Stimulated activated CD8-positive, alpha-beta memory T cell treated with anti-CD3 and anti-CD28 coated beads, Interleukin-7, amount 100 ng/mL, for 48 hours (primary cell): ENCODE measurements at regions not wholly inside any gene's neighbourhood (a gene's known extent, or its start where the extent isn't known, plus 50 kb on each side); places are given as distances from the start of the nearest gene placed in this dataset.
"Not testable (repeated sequence)": the region's sequence is repeated elsewhere in the genome, so short reads cannot be mapped to it uniquely, and the experiment has no call there.

Experiments used
- DNase-seq, 2 donors: peaks; one replicate each; pipeline ENCODE4 v3.0.0-alpha.2; 2020; ENCODE audit warnings: low read depth in 1 of 2; ENCODE audit errors: extremely low read depth in 1 of 2

DNA sequence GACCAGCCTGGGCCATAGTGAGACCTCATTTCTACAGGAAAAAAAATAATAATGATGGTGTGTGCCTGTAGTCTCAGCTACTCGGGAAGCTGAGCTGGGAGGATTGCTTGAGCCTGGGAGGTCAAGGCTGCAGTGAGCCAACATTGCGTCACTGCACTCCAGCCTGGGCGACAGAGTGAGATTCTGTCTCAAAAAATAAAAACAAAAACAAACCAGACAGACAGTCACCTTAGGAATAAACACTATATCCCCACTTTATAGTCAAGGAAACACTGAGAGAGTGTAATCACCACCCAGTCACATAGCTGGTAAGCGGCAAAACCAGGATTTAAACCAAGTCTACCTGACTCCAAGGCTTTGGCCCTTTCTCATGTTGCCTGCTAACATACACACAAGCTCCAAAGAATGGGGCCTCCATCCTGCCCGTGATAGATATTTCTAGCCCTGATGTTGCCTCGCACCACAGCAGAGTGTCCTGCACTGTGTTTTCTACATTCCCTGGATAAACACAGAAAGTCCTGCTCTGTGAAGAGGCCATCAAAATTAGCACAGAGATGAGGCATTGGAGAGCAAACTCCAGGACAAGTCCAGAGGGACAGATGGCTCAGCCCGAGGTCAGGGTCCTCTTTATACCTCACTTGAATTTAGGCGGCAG, 66.1 kb upstream of the SMURF2 start:
- no peak for DNase-seq

DNA sequence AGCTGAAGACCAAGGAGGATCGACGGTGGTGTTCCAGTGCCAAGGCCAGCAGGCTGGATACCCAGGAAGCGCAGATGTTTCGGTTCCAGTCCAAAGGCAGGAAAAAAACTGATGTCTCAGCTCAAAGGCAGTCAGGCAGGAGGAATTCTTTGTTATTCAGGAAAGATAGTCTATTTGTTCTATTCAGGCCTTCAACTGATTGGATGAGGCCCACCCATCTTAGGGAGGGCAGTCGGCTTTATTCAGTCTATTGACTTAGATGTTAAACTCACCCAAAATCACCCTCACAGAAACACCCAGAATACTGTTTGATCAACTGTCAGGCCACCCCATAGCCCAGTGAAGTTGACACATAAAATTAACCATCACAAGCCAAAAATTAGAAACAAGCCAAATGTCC, 63.9 kb upstream of the SMURF2 start:
- not testable (repeated sequence) for DNase-seq

DNA sequence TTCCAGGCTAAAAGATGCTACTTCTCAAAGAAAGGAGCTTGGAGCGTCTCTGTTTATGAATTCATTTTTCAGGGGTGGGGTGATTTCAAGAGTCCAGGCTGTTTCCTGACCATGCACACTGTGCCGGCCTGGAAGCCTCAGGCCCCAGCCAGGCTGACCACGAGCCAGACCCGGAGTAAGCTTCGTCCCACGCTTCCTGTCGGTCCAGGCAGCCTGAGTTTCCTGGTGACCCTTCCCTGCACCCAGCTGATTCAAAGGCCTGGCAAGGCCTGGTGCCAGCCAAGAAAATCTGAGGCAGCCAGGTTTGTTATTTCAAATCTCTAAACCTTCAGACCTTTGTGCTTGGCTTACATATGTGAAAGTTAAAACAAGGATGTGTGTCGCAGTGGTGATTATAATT, 62.1 kb upstream of the SMURF2 start:
- DNase-seq, result not testable (repeated sequence)

DNA sequence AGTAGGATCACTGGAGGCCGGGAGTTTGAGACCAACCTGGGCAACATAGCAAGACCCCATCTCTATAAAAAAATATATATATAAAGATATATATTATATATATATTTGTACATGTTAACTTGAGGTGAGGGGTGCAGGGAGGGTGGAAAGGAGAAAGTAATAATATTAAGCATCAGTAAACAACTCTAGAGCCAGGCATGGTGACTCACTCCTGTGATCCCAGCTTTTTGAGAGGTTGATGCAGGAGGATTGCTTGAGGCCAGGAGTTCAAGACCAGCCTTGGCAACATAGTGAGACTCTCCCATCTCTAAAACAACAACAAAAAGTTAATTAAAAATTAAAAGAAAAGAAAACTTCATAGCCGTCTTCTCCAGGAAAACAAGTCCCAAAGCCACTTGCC, 61.7 kb upstream of the SMURF2 start:
- DNase-seq, result no peak

DNA sequence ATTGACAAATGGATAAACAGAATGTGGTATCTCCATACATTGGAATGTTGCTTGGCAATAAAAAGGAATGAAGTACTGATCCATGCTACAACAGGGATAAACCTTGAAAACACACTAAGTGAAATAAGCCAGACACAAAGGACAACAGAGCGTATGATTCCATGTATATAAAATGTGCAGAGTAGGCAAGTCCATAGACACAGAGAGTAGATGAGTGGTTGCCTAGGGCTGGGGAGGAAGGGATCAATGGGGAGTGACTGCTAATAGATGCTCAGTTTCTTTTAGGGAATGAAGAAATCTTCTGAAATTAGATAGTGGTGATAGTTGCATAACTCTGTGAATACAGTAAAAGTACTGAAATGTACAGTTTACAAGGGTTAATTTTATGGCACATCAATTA, 59.4 kb upstream of the SMURF2 start:
- DNase-seq, result not testable (repeated sequence)

DNA sequence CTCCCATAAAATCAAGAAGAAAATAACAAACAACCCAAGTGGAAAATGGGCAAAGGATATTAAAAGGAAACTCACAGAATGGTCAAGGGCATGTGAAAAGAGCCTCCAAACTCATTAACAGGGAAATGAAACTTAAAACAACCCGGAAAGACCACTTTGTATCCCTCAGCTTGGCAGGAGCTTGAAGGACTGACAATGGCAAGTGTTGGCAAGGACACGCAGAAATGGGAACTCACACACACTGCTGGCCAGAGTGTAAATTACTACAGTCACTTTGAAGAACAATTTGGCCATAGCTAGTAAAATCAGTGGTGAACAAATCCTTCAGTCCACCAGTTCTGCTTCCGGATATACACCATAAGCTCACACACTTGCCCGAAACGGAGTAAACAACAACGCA, 58.1 kb upstream of the SMURF2 start:
- DNase-seq, result not testable (repeated sequence)

DNA sequence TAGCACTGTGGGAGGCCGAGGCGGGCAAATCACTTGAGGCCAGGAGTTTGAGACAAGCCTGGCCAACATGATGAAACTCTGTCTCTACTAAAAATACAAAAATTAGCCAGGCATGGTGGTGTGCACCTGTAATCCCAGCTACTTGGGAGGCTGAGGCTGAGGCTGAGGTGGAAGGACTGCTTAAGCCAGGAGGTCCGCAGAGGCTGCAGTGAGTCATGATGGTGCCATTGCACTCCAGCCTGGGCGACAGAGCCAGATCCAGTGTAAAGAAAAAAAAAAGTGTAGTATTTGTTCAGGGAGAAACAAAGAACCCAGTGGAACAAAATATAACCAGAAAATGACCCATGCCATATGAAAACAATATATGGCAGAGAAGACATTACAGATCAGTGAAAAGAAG, 57.4 kb upstream of the SMURF2 start:
- not testable (repeated sequence) for DNase-seq

DNA sequence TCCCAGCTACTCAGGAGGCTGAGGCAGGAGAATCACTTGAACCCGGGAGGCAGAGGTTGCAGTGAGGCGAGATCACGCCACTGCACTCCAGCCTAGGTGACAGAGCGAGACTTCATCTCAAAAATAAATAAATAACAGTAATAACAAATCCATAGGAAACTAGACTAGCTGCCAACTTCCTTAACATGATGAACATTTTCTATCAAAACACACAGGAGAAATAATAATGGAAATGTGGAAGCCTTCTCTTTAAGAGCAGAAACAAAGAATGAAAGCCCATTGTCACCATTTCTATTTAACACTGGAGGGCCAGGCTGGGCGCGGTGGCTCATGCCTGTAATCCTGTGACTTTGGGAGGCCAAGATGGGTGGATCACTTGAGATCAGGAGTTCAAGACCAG, 56.7 kb upstream of the SMURF2 start:
- DNase-seq, result not testable (repeated sequence)

DNA sequence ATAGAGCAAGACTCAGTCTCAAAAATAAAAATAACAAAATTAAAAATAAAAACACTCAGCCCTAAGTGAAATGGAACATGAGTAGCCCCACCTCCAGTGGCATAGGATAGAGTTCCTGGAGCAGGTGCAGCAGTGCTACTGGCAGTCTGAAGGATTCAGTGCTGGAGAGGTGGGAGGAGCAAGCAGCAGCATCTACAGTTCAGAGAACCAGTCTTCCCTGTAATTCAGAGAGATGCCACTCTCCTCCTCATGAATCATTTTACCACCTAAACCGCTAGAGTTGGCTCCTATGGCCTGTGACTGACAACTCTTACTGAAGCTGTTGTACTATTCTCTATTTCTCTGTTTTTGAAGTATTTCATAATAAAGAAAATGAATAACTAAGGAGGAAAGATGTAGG, 56.0 kb upstream of the SMURF2 start:
- no peak for DNase-seq

DNA sequence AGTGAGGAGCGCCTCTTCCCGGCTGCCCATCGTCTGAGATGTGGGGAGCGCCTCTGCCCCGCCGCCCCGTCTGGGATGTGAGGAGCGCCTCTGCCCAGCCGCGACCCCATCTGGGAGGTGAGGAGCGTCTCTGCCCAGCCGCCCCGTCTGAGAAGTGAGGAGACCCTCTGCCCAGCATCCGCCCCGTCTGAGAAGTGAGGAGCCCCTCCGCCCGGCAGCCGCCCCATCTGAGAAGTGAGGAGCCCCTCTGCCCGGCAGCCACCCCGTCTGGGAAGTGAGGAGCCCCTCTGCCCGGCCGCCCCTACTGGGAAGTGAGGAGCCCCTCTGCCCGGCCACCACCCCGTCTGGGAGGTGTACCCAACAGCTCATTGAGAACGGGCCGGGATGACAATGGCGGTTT, 54.4 kb upstream of the SMURF2 start:
- not testable (repeated sequence) for DNase-seq

DNA sequence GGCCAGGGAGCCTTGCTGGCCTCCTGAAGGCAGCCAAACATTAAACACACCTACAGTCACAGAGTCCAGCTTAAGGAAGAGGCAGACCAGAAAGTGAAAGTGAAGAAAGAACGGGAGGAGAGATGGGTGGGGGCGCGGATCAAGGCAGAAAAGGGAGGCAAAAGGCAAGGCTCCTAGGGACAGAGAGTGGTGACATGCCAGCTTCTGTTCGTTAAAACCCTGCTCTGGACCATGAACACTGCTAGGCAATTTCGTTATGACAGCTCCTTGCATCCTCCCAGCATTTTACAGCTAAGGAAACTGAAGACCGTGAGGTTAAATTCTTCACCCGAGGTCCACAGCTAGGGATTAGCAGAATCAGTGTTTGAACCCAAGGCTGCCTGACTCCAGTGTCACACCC, 51.7 kb upstream of the SMURF2 start:
- DNase-seq, result not testable (repeated sequence)

DNA sequence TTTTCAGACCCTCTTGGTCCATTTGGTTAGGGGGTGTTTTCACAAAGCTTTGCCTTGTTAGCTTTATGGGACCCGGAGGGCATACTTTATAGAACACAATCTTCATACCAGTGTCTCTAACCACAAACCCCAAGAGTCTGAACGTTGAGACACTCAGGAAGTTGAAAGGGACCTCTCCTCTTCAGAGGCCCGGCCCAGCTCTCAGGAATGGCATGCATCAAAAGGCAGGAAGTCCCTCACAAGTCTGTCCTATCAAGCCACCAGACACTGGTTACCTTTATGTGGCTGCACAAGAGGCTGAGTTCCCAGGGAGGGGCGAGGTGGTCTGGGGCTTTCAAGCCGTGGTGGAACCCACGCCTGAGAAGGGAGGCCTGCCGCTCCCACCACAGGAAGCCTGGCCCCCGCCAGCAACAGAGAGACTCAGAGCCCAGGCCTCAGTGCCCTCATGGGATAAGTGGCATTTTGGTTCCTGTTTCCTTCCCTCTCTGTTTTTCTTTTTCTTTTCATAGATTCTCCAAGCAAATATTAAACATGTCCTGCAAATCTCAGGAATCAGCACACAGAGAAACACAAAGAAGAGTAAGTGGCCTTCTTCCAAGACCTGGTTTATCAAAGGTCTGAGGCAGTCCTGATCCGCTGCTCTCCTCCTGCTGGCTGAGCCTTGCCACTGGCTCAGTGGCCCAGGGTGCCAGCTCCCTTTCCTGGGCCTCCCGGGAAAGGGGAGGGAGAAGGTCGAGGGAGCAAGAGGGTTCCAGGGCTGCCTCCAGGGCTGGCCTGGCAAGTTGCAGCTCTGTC, 50.6 kb upstream of the SMURF2 start:
- DNase-seq, result peak in 1 of 2 donors; percentile 16
